ENCODE measurements at regions not wholly inside any gene's neighbourhood (a gene's known extent, or its start where the extent isn't known, plus 50 kb on each side); places are given as distances from the start of the nearest gene placed in this dataset.

- TF ChIP-seq CTCF (IDR thresholded peaks at IDR 0.05) (no peak), POLR2AphosphoS5 (IDR thresholded peaks at IDR 0.05) (no peak), POLR2A (IDR thresholded peaks at IDR 0.05) (no peak)
These were observed 307.7 kb downstream of the OMA1 start for GRCh38 chr1:58238846-58239245.
